ENCODE measurements at regions not wholly inside any gene's neighbourhood (a gene's known extent, or its start where the extent isn't known, plus 50 kb on each side); places are given as distances from the start of the nearest gene placed in this dataset.

- TF ChIP-seq JUND (IDR thresholded peaks at IDR 0.05; ENCODE audit: low read length) (no peak), TEAD4 (IDR thresholded peaks at IDR 0.05; ENCODE audit: low read depth, low read length) (no peak), BACH1 (IDR thresholded peaks at IDR 0.05; ENCODE audit: low read length) (no peak), NANOG (IDR thresholded peaks at IDR 0.05; ENCODE audit: insufficient read depth, low read depth, low read length, poor library complexity, severe bottlenecking) (no peak), TBP (IDR thresholded peaks at IDR 0.05; ENCODE audit: low read depth, low read length) (no peak)
Observed at GRCh38 chr20:39421571-39422105, 459.5 kb downstream of the DHX35 start (continued).
